HG03159 (cell line): ENCODE measurements at regions not wholly inside any gene's neighbourhood (a gene's known extent, or its start where the extent isn't known, plus 50 kb on each side); places are given as distances from the start of the nearest gene placed in this dataset.

ENCODE experiments used
- ATAC-seq: cut with Tn5 transposase; IDR thresholded peaks from one replicate; pipeline ENCODE4 v1.9.1; 2021; ENCODE audit warnings: mild to moderate bottlenecking, moderate library complexity; ENCODE audit not compliant: unreplicated experiment

GRCh38 chr5:34582371-34582770 lies 73.8 kb upstream of the RAI14 start:
- ATAC-seq, result no peak

GRCh38 chr5:34583167-34583566 lies 73.0 kb upstream of the RAI14 start:
- no peak for ATAC-seq

- no peak for ATAC-seq
Observed at GRCh38 chr5:34584165-34584564, 72.0 kb upstream of the RAI14 start.

GRCh38 chr5:34585601-34586104 lies 70.5 kb upstream of the RAI14 start:
- no peak for ATAC-seq

GRCh38 chr5:34586117-34586885 lies 69.8 kb upstream of the RAI14 start:
- ATAC-seq, result no peak

- no peak for ATAC-seq
Observed at GRCh38 chr5:34587355-34588241, 68.5 kb upstream of the RAI14 start.

GRCh38 chr5:34589832-34590231 lies 66.3 kb upstream of the RAI14 start:
- ATAC-seq, result no peak

- ATAC-seq, result no peak
Observed at GRCh38 chr5:34591723-34592122, 64.4 kb upstream of the RAI14 start.

GRCh38 chr5:34597034-34598027 lies 58.8 kb upstream of the RAI14 start:
- ATAC-seq, result no peak

GRCh38 chr5:34598177-34598794 lies 57.8 kb upstream of the RAI14 start:
- no peak for ATAC-seq

GRCh38 chr5:34599471-34600117 lies 56.5 kb upstream of the RAI14 start:
- no peak for ATAC-seq

- no peak for ATAC-seq
Observed at GRCh38 chr5:34600118-34600493, 56.0 kb upstream of the RAI14 start.

- ATAC-seq, result no peak
Observed at GRCh38 chr5:34603378-34603777, 52.8 kb upstream of the RAI14 start.

- no peak for ATAC-seq
Observed at GRCh38 chr5:34604119-34604675, 51.9 kb upstream of the RAI14 start.

- no peak for ATAC-seq
Observed at GRCh38 chr5:34606101-34606500, 50.0 kb upstream of the RAI14 start.
